ENCODE measurements at regions not wholly inside any gene's neighbourhood (a gene's known extent, or its start where the extent isn't known, plus 50 kb on each side); places are given as distances from the start of the nearest gene placed in this dataset.

DNA sequence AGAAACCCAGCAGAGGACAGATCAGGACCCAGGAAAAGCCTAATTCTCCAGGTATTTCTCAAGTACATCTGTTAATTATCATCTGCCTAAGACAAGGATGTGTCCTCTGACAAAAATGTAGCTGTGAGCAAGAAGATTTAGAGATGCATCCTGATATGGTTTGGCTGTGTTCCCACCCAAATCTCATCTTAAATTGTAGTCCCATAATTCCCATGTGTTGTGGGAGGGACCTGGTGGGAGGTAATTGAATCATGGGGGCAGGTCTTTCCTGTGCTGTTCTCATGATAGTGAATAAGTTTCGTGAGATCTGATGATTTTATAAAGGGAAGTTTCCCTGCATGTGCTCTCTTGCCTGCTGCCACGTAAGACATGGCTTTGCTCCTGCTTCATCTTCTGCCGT is 381.8 kb downstream of the BUD13 start:
- TF ChIP-seq, protein P1, sequence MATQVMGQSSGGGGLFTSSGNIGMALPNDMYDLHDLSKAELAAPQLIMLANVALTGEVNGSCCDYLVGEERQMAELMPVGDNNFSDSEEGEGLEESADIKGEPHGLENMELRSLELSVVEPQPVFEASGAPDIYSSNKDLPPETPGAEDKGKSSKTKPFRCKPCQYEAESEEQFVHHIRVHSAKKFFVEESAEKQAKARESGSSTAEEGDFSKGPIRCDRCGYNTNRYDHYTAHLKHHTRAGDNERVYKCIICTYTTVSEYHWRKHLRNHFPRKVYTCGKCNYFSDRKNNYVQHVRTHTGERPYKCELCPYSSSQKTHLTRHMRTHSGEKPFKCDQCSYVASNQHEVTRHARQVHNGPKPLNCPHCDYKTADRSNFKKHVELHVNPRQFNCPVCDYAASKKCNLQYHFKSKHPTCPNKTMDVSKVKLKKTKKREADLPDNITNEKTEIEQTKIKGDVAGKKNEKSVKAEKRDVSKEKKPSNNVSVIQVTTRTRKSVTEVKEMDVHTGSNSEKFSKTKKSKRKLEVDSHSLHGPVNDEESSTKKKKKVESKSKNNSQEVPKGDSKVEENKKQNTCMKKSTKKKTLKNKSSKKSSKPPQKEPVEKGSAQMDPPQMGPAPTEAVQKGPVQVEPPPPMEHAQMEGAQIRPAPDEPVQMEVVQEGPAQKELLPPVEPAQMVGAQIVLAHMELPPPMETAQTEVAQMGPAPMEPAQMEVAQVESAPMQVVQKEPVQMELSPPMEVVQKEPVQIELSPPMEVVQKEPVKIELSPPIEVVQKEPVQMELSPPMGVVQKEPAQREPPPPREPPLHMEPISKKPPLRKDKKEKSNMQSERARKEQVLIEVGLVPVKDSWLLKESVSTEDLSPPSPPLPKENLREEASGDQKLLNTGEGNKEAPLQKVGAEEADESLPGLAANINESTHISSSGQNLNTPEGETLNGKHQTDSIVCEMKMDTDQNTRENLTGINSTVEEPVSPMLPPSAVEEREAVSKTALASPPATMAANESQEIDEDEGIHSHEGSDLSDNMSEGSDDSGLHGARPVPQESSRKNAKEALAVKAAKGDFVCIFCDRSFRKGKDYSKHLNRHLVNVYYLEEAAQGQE (IDR thresholded peaks at IDR 0.05) = no peak
- no peak for TF ChIP-seq NFE2L2 (conservative IDR thresholded peaks at IDR 0.05; ENCODE audit: low read length)
- TF ChIP-seq, protein P2, sequence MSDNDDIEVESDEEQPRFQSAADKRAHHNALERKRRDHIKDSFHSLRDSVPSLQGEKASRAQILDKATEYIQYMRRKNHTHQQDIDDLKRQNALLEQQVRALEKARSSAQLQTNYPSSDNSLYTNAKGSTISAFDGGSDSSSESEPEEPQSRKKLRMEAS (IDR thresholded peaks at IDR 0.05) = no peak
